HEK293T (cell line): ENCODE measurements at regions not wholly inside any gene's neighbourhood (a gene's known extent, or its start where the extent isn't known, plus 50 kb on each side); places are given as distances from the start of the nearest gene placed in this dataset.
"Not testable (repeated sequence)": the region's sequence is repeated elsewhere in the genome, so short reads cannot be mapped to it uniquely, and the experiment has no call there.

Experiments used
- CTCF ChIA-PET: fragments of 350-600 bp; formaldehyde crosslinking; extraction: SDS; loops from one replicate; lab custom pipeline; 2021; ENCODE audit warnings: antibody characterized with exemption, inconsistent platforms; lab: Yijun Ruan, JAX
- POLR2A ChIA-PET: fragments of 350-600 bp; formaldehyde crosslinking; extraction: SDS; loops from one replicate; lab custom pipeline; 2020; ENCODE audit warnings: antibody characterized with exemption, inconsistent platforms; lab: Yijun Ruan, JAX
- DNase-seq: peaks from one replicate; pipeline ENCODE4 v3.0.0; 2012; ENCODE audit warnings: mixed read lengths; ENCODE audit errors: extremely low spot score
- ARNT ChIP-seq: fragments of 450-650 bp; IDR thresholded peaks from 2 replicates; pipeline ENCODE4 v1.6.1; 2017; ENCODE audit warnings: mild to moderate bottlenecking
- BHLHE40 ChIP-seq: fragments of 450-650 bp; IDR thresholded peaks from 2 replicates; pipeline ENCODE4 v1.6.1; 2016; ENCODE audit warnings: mild to moderate bottlenecking, moderate library complexity, borderline replicate concordance
- CTBP1 ChIP-seq: fragments of 450-650 bp; IDR thresholded peaks from 2 replicates; pipeline ENCODE4 v1.6.1; 2016; ENCODE audit warnings: borderline replicate concordance
- ELF4 ChIP-seq: fragments of 450-650 bp; IDR thresholded peaks from 2 replicates; pipeline ENCODE4 v1.6.1; 2017; ENCODE audit warnings: antibody characterized with exemption
- FOXA1 ChIP-seq: fragments of 450-650 bp; IDR thresholded peaks from 2 replicates; pipeline ENCODE4 v1.6.1; 2016; ENCODE audit warnings: mild to moderate bottlenecking
- FOXK2 ChIP-seq: fragments of 450-650 bp; IDR thresholded peaks from 2 replicates; pipeline ENCODE4 v1.6.1; 2016; ENCODE audit warnings: mild to moderate bottlenecking
- FOXM1 ChIP-seq: fragments of 450-650 bp; IDR thresholded peaks from 2 replicates; pipeline ENCODE4 v1.6.1; 2017; ENCODE audit warnings: mild to moderate bottlenecking, borderline replicate concordance
- HDGF ChIP-seq: fragments of 450-650 bp; IDR thresholded peaks from 2 replicates; pipeline ENCODE4 v1.6.1; 2017; ENCODE audit warnings: antibody characterized with exemption, borderline replicate concordance
- L3MBTL2 ChIP-seq: fragments of 450-650 bp; conservative IDR thresholded peaks from 2 replicates; pipeline ENCODE4 v1.6.1; 2016; ENCODE audit warnings: mild to moderate bottlenecking
- LEF1 ChIP-seq: fragments of 450-650 bp; IDR thresholded peaks from 2 replicates; pipeline ENCODE4 v1.6.1; 2017; ENCODE audit warnings: mild to moderate bottlenecking, borderline replicate concordance
- NFRKB ChIP-seq: fragments of 450-650 bp; IDR thresholded peaks from 2 replicates; pipeline ENCODE4 v1.6.1; 2016; ENCODE audit warnings: mild to moderate bottlenecking, moderate library complexity
- SP1 ChIP-seq: fragments of 450-650 bp; IDR thresholded peaks from 2 replicates; pipeline ENCODE4 v1.6.1; 2017
- SUZ12 ChIP-seq: fragments of 450-650 bp; IDR thresholded peaks from 2 replicates; pipeline ENCODE4 v1.6.1; 2016; ENCODE audit warnings: mild to moderate bottlenecking
- TARDBP ChIP-seq: fragments of 450-650 bp; IDR thresholded peaks from 2 replicates; pipeline ENCODE4 v1.6.1; 2016
- ZNF384 ChIP-seq: fragments of 450-650 bp; IDR thresholded peaks from 2 replicates; pipeline ENCODE4 v1.6.1; 2016
- TF ChIP-seq, protein P1 (sequence below): fragments of 450-650 bp; IDR thresholded peaks from 2 replicates; pipeline ENCODE4 v1.6.1; 2016

DNA sequence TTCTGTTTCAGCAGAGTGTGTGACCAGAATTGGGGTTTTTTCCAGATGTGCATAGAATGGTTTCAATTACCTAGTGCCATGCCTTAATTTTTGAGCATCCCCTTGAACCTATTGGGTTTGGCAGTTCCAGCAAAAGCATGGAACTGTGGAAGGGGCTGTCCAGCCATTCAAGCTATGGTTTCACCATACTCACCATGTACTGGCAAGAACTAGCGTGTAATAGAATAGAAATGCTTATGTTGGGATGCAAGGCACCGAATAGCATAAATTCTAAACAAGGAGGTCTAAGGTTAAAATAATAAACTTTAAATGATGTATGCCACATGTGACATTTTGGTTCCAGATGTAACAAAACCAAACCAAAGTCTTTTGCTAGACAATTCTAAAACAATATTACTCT is 91.4 kb downstream of the MTERF1 start:
- ChIA-PET POLR2A (no interaction called here), CTCF (no interaction called here)
- no peak for DNase-seq
- no peak for TF ChIP-seq ARNT
- TF ChIP-seq FOXA1, result no peak
- TF ChIP-seq ZNF384, result no peak
- TF ChIP-seq, protein P1, sequence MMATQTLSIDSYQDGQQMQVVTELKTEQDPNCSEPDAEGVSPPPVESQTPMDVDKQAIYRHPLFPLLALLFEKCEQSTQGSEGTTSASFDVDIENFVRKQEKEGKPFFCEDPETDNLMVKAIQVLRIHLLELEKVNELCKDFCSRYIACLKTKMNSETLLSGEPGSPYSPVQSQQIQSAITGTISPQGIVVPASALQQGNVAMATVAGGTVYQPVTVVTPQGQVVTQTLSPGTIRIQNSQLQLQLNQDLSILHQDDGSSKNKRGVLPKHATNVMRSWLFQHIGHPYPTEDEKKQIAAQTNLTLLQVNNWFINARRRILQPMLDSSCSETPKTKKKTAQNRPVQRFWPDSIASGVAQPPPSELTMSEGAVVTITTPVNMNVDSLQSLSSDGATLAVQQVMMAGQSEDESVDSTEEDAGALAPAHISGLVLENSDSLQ, result no peak
- TF ChIP-seq CTBP1, result no peak
- TF ChIP-seq NFRKB, result no peak
- no peak for TF ChIP-seq SP1
- TF ChIP-seq HDGF, result no peak
- TF ChIP-seq FOXM1, result no peak
- TF ChIP-seq BHLHE40, result no peak
- TF ChIP-seq LEF1, result no peak
- no peak for TF ChIP-seq TARDBP
- TF ChIP-seq L3MBTL2, result no peak
- TF ChIP-seq FOXK2, result no peak
- TF ChIP-seq ELF4, result no peak
- no peak for TF ChIP-seq SUZ12

DNA sequence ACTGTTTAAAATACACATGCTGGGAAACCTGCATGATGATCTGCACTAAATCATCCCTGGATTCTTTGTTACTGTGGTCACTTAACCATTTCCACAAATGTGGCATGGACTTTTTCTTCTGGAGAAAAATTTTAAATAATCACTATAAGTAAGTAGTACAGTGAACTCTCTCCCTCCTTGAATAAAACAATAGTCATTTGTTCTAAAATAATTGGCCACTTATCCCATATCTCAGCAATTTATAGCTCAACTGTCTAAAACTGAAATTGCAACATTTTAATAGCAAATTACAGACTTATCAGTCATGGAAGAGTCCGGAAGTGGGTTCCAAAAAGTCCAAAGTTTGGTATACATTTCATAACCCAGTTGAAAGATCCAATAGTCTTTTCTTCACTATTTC is 90.9 kb downstream of the MTERF1 start:
- POLR2A ChIA-PET, result no interaction called here
- no peak for DNase-seq
- CTCF ChIA-PET, result no interaction called here
- TF ChIP-seq, protein P1, result no peak
- TF ChIP-seq FOXA1 (no peak), ELF4 (no peak), ARNT (no peak), FOXK2 (no peak), LEF1 (no peak), ZNF384 (no peak), L3MBTL2 (no peak), NFRKB (no peak), SUZ12 (no peak), TARDBP (no peak), SP1 (no peak), HDGF (no peak), FOXM1 (no peak), BHLHE40 (no peak), CTBP1 (no peak)

DNA sequence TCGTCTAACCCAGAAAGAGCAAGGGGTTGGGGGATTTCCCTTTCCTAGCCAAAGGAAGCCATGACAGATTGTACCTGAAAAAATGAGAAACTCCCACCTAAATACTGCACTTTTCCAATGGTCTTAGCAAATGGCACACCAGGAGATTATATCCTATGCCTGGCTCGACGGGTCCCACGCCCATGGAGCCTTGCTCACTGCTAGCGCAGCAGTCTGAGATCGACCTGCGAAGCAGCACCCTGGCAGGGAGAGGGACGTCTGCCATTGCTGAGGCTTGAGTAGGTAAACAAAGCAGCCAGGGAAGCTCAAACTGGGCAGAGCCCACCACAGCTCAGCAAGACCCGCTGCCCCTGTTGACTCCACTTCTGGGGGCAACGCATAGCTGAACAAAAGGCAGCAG is 89.9 kb downstream of the MTERF1 start:
- POLR2A ChIA-PET, result not testable (repeated sequence)

DNA sequence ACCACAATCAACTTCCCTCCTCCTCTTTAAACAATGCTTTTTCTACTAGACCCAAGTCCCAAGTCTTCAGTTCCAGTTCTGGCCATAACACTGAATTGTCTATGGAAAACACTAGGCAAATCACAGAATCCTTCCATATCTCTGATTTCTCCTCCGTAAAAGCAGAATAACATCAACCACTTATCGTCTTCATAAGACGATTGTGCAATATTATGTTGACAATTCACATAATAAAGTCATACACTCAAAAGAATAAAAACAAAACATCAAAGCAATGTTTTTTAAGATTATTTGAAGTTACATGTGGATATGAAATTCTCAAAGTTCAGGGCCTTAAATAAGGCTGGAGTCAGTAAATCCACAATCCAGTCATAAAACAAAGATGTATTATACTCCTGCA is 84.4 kb downstream of the MTERF1 start:
- DNase-seq, result no peak
- TF ChIP-seq TARDBP (no peak), LEF1 (no peak), FOXA1 (no peak), FOXM1 (no peak), ZNF384 (no peak), FOXK2 (no peak), BHLHE40 (no peak), NFRKB (no peak), ARNT (no peak), CTBP1 (no peak), HDGF (no peak), L3MBTL2 (no peak), ELF4 (no peak), SP1 (no peak), SUZ12 (no peak)
- TF ChIP-seq, protein P1, result no peak
- POLR2A ChIA-PET, result no interaction called here
- CTCF ChIA-PET, result no interaction called here

More for the DNA sequence above, 89.9 kb downstream of the MTERF1 start:
- DNase-seq, CTCF ChIA-PET: not testable (repeated sequence)

DNA sequence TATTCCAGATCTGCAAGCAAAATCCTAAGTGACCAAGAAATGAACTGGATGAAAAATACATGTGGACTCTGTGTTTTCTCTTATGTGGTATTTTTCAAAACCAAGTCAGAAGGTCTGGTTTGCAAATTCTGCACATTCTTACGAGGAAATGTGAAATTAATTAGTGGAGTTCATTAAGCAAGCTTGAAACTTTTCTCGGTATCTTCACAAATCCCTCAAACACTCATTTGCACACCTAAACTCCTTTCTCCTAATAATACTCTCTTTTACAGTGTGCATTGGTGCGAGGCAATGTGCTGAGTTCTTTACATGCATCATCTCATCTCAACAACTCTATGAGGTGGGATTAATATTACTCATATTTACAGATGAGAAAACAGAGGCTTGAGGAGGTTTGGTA is 82.1 kb downstream of the MTERF1 start:
- TF ChIP-seq TARDBP (no peak), BHLHE40 (no peak), FOXK2 (no peak), ARNT (no peak), CTBP1 (no peak), L3MBTL2 (no peak), ELF4 (no peak), FOXA1 (no peak)
- CTCF ChIA-PET, result no interaction called here
- DNase-seq, result no peak
- POLR2A ChIA-PET, result no interaction called here

DNA sequence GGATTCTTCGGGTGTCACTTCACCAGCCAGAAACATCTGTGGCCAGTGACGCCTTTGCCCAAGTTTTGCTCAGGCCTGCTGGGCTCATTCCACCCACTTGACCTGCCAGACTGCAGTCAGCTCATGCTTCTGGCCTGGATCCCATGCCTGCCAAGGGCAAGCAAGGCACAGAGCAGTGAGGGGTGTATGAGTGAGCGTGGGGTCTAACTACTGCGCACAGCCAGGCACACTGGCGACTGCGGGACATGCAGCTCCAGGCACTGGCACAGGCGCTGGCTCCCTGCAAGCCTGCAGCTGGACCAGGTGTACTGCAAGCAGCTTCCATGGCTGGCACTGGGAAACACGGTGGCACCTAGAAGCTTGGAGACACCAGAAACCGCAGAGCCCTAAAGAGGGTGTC is 80.1 kb downstream of the MTERF1 start:
- DNase-seq, result no peak
- ChIA-PET POLR2A (no interaction called here), CTCF (no interaction called here)
- TF ChIP-seq SUZ12 (no peak), NFRKB (no peak), BHLHE40 (no peak), ELF4 (no peak), L3MBTL2 (no peak)

DNA sequence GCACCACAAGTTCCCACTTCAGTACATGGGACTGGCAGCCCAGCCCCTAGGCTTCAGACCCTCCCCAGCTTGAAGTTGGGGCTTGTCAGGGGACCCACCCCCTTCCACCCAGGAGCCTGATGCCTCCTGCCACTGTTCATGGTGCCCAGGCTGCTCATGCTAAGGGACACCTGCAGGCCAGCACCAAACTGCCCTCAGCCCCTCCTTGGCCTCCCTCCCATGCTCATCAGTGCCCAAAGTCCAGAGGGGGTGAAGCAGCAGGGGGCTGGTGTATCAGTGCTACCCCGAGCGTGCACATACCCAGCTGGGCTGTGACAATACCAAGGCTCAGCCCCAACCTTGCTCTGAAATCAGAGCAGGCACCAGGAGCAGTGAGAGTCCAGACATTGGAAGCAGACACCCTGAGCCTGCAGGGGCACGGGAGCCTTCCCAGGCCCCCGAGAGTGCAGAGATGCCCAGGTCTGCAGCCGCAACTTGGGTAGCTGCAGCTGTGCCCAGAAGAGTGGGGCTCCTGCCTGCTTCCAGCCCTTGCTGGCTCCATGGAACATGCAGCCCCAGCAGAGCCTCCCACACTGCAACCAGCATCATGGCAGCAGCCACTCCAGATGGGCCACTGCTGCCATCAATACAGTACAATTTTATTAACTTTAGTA is 79.0 kb downstream of the MTERF1 start:
- POLR2A ChIA-PET, result no interaction called here
- no peak for DNase-seq
- TF ChIP-seq FOXM1 (no peak), ZNF384 (no peak), FOXK2 (no peak), LEF1 (no peak), NFRKB (no peak), BHLHE40 (no peak), SP1 (no peak), SUZ12 (no peak), CTBP1 (no peak), FOXA1 (no peak), ARNT (no peak), ELF4 (no peak), L3MBTL2 (no peak), HDGF (no peak), TARDBP (no peak)
- TF ChIP-seq, protein P1, result no peak
- CTCF ChIA-PET, result no interaction called here
